Ammon's horn (tissue), 1 donor: ENCODE measurements at regions not wholly inside any gene's neighbourhood (a gene's known extent, or its start where the extent isn't known, plus 50 kb on each side); places are given as distances from the start of the nearest gene placed in this dataset.

ENCODE experiments used
- DNase-seq: peaks from one replicate; pipeline ENCODE4 v3.0.0-alpha.2; 2016; ENCODE audit warnings: low spot score

- no peak for DNase-seq
Observed at GRCh38 chr2:222058819-222059445, 239.9 kb downstream of the PAX3 start.

DNA sequence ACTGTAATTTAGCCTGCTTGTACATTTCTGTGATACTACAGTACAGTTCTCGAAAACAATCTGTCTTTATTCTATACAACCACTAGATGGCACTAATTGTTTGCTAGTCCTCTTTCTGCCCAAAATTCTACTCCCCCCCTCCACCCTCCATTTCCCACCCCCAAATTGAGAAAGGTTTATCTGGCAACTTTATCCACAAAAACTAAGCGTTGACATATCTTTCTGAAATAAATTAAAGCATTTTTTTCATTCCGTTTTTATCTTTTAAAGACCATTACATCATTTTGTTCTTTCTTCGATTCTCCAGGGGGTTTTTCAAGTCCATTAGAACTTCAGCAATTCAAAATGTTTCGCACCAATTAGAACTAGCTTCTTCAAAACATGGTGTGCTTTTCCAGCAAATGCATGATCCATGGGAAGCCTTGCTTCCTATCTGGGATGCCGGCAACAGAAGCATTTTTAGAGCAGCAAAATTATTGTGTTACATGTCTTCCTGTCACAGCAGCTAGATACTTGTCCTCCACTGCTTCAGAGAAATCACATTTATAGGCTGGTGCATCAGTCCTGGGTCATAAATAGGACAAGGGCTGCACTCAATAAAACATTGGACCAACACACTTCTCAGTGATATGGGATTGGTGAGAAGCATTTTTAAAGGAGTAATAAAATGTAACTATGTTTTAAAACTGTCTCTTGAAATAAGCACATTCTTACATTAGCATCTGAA is 241.3 kb downstream of the PAX3 start:
- peak; percentile 9 for DNase-seq

DNA sequence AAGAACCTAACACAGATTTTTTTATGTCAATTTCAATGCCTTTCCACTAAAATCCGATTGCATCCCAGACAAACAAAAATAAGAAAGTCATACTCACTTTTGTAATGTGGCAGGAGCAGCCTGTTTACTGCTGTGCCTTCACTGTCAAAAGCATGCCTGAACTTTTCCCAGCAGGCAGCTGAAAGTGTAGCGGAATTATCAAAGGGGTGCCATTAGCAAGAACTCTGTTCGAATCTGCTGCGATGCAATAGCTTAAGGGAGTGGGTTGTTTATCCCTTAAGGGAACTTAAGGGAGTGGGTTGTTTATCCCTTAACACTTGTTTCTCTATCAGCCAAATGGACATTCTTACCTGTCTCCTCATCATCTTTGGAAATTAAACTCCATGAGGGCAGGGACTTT is 243.5 kb downstream of the PAX3 start:
- DNase-seq, result no peak

DNA sequence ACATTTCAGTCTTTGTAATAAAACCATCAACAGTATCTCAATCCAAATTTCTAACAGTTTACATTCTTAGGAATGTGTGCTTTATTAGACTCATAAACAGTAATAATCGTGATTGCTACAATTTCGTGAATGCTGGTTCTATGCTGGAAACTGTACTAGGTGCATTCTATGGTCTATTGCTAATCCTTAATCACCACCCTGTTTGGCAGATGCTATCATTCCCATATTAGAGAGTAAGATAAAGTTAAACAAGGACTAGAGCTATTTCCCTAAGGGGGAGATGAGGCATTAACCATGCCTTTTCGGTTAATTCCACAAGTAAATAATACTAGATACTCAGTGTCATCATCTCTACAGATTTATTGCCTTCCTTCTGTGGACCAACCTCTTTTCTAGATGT is 244.0 kb downstream of the PAX3 start:
- DNase-seq, result no peak

- no peak for DNase-seq
Observed at GRCh38 chr2:222052934-222053367, 245.8 kb downstream of the PAX3 start.

DNA sequence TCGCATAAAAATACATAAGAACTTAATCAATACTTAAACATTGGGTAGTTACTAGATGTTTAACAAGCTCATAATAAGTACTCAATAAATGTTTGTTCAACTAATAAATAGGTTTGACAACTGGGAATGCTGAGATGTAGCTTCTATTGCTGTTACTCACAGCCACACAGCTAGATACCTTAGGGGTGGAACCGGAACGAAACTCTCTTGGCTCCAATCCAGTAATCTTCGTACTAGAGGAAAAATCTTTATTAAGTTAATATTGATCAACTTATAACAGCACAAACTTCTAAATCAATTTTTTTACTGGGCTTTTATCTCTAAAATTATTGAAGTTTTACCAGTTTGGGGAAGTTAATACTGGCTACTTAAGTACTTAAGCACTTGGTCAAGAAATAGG is 247.8 kb downstream of the PAX3 start:
- no peak for DNase-seq

- DNase-seq, result no peak
Observed at GRCh38 chr2:222049946-222050345, 248.9 kb downstream of the PAX3 start.

DNA sequence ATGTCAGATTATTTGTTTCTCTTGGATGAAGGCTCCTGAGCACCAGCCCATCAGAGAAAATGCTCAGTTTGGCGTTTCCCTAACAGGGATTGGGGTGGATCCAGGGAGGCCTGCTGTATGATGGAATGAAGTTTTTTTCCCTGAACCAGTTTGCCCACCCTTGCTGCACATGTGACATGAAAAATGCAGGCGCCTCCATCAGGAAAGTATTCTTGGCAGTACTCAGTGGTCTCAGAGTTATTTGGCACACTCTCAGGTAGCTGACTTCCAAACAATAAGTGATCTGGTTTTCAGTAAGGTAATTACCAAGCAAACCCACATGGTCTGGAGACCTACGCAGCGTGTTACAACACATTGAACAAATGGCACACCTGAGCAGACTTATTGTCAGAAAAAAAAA is 254.9 kb downstream of the PAX3 start:
- no peak for DNase-seq

GRCh38 chr2:222042666-222043065 is 256.1 kb downstream of the PAX3 start:
- DNase-seq, result no peak

DNA sequence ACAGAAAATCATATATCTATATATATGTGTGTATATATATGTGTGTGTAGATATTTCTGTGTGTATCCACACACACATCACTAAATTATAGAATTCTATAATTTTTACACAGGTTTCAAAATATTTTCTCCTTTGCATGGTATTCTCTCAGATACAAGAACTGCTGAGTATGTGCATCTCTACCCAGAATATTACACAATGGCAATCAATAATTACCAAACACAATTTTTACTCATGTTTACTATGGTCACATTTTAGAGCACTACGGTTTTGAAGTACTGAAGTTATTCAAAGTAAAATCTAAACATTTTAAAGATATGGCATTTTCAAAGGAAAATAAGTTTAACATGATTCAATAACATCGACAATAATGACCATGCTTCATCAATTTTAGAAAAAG is 258.5 kb downstream of the PAX3 start:
- DNase-seq, result no peak

GRCh38 chr2:222039821-222040220 is 259.0 kb downstream of the PAX3 start:
- DNase-seq, result no peak

- DNase-seq, result no peak
Observed at GRCh38 chr2:222038067-222038802, 260.6 kb downstream of the PAX3 start.

DNA sequence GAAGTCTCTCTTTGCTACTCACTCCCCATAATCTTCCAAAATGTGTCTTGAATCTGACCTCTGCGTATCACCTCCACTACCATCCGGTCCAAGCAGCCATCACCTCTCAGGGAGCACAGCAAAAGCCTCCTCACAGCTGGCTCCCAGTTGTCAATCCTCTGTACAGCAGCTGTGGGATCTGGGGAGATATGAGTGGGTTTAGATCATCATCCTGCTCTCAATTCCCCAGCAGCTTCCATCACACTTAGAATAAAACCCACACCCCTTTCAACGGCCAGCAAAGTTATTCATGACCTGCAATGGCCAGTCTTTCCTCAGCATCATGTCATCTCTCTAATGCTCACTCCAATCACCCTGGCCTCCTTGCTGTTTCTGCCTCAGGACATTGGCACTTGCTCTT is 261.6 kb downstream of the PAX3 start:
- no peak for DNase-seq

GRCh38 chr2:222034058-222034457 is 264.7 kb downstream of the PAX3 start:
- DNase-seq, result no peak

DNA sequence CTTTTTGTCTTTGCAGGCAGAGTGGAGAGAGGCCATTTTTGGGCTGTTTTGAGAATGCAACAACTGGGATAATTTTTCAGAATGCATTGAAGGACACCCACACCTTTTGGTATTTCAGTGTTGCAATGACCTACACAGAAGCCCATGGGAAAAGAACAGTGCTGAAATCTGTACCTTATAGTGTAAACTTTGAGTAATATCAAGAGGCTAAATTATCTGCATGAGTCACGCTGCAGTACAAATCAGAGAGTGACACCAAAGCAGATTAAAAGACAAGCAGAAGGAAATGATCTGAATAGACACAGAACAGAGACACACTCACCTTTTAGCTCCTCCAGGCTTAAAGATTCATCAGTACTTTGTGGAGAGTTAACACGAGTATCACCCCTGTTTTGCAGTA is 265.3 kb downstream of the PAX3 start:
- DNase-seq, result no peak

- DNase-seq, result no peak
Observed at GRCh38 chr2:222025881-222026271, 272.9 kb downstream of the PAX3 start.

DNA sequence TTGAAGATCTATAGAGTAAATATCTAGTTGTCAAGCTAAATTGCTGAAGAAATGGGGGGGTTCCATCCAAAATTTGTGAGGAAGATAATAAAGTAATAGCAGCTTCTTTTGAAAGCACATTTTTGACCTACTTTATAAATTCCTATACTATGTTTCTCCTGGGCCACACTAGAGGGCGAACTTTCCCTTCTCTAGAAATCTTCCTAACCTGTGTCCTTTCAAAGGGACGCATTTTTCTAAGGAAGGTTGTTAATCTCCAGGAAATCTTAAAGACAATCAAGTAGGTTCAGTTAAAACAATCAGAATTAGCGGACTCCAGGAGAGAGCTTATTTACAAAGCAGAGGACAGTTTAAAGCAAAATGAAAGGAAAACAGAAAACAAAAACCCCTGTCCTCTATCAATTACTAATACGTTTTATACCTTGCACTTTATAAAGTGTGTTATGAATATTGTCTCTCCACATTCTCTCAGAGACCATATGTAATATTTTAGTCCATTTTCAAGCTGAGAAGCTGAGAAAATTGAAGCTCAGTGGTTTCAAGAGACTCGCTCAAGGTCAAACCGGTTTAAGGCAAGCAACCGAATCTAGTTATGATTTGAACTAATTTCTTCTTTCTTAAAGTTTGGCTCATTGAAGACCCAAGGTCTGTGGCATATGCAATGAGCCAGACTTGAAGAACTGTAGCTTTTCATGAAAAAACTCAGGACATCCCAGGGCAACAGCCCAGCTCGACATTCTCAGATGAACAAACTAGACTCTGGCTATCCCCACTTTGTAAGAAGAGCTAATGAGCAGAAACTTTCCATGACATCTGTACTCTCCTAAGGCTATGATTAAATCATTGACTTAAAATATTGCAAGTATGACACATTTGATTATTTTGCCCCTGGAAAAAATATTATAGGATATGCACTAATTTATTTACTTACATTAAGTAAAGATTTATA is 273.6 kb downstream of the PAX3 start:
- peak; percentile 68 for DNase-seq

GRCh38 chr2:222017252-222017850 is 281.4 kb downstream of the PAX3 start:
- DNase-seq, result no peak

- DNase-seq, result no peak
Observed at GRCh38 chr2:222013889-222014288, 284.9 kb downstream of the PAX3 start.

DNA sequence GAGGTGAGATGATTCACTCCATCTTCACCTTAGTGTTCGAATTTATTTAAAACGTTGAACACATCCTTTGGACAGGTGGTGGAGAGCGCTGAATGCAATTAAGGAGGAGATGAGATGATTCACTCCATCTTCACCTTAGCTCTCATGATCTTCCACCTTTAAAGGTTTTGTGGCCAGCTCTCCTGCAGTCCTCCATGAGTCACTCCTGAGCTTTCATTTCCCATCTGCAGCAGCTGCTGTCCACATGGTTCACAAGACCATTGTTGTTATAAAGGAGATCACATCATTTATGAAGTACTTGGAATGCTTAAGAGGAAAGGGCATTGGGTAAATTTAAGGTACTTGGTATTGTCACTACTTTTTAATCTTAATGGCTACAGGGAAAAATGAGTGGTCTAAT is 298.5 kb downstream of the PAX3 start:
- no peak for DNase-seq

GRCh38 chr2:221999717-222000116 is 299.1 kb downstream of the PAX3 start:
- DNase-seq, result no peak

- no peak for DNase-seq
Observed at GRCh38 chr2:221999166-221999565, 299.6 kb downstream of the PAX3 start.
